ENCODE measurements at regions not wholly inside any gene's neighbourhood (a gene's known extent, or its start where the extent isn't known, plus 50 kb on each side); places are given as distances from the start of the nearest gene placed in this dataset.
A peak's percentile ranks its signal among the peaks of the same experiment; 100 is the strongest.

GRCh38 chr20:21653628-21654027 lies 51.8 kb upstream of the PAX1 start:
- DNase-seq: no peak

GRCh38 chr20:21643417-21643816 lies 62.0 kb upstream of the PAX1 start:
- no peak for DNase-seq

- no peak for DNase-seq
These were observed 64.9 kb upstream of the PAX1 start for GRCh38 chr20:21640556-21640955.

- DNase-seq: no peak
These were observed 71.6 kb upstream of the PAX1 start for GRCh38 chr20:21633829-21634228.

GRCh38 chr20:21632735-21633053 lies 72.8 kb upstream of the PAX1 start:
- DNase-seq: no peak

- no peak for DNase-seq
These were observed 73.3 kb upstream of the PAX1 start for GRCh38 chr20:21632031-21632734.

GRCh38 chr20:21628800-21629199 lies 76.7 kb upstream of the PAX1 start:
- no peak for DNase-seq

GRCh38 chr20:21623781-21624094 lies 81.7 kb upstream of the PAX1 start:
- DNase-seq: no peak

- DNase-seq: no peak
These were observed 82.2 kb upstream of the PAX1 start for GRCh38 chr20:21623074-21623780.

GRCh38 chr20:21622097-21622857 lies 83.2 kb upstream of the PAX1 start:
- DNase-seq: no peak

GRCh38 chr20:21618759-21619416 lies 86.6 kb upstream of the PAX1 start:
- DNase-seq: no peak

GRCh38 chr20:21615617-21616080 lies 89.8 kb upstream of the PAX1 start:
- DNase-seq: peak in 3 of 5 donors; percentile 14 to 34 (median 31)

GRCh38 chr20:21614980-21615379 lies 90.5 kb upstream of the PAX1 start:
- no peak for DNase-seq

GRCh38 chr20:21613512-21613911 lies 92.0 kb upstream of the PAX1 start:
- no peak for DNase-seq

- no peak for DNase-seq
These were observed 95.5 kb upstream of the PAX1 start for GRCh38 chr20:21609981-21610380.

- no peak for DNase-seq
These were observed 95.4 kb upstream of the NKX2-2 start for GRCh38 chr20:21609221-21609620.

GRCh38 chr20:21608777-21609176 lies 94.9 kb upstream of the NKX2-2 start:
- no peak for DNase-seq

- DNase-seq: no peak
These were observed 94.3 kb upstream of the NKX2-2 start for GRCh38 chr20:21607971-21608725.

GRCh38 chr20:21601799-21602198 lies 87.9 kb upstream of the NKX2-2 start:
- DNase-seq: no peak

- DNase-seq: no peak
These were observed 72.8 kb upstream of the NKX2-2 start for GRCh38 chr20:21586682-21587081.

- no peak for DNase-seq
These were observed 69.8 kb upstream of the NKX2-2 start for GRCh38 chr20:21583486-21584168.

- no peak for DNase-seq
These were observed 63.7 kb upstream of the NKX2-2 start for GRCh38 chr20:21577551-21577950.
